Mononuclear cell (primary cell): ENCODE measurements at regions not wholly inside any gene's neighbourhood (a gene's known extent, or its start where the extent isn't known, plus 50 kb on each side); places are given as distances from the start of the nearest gene placed in this dataset.

Experiments used
- H3K27me3 ChIP-seq: 2 replicates; pipeline ENCODE4 v1.6.0; 2011; ENCODE audit warnings: low read length, control low read depth; ENCODE audit not compliant: insufficient read depth
- H3K4me1 ChIP-seq: 2 replicates; pipeline ENCODE4 v1.5.1; 2011; ENCODE audit warnings: mild to moderate bottlenecking, low read length, control low read depth; ENCODE audit not compliant: insufficient read depth
- H3K4me3 ChIP-seq: 2 replicates; pipeline ENCODE4 v1.5.1; 2011; ENCODE audit warnings: mild to moderate bottlenecking, low read length, moderate library complexity
- H3K9me3 ChIP-seq: 2 replicates; pipeline ENCODE4 v1.5.1; 2011; ENCODE audit warnings: low read depth, mild to moderate bottlenecking, control low read depth, low read length

DNA sequence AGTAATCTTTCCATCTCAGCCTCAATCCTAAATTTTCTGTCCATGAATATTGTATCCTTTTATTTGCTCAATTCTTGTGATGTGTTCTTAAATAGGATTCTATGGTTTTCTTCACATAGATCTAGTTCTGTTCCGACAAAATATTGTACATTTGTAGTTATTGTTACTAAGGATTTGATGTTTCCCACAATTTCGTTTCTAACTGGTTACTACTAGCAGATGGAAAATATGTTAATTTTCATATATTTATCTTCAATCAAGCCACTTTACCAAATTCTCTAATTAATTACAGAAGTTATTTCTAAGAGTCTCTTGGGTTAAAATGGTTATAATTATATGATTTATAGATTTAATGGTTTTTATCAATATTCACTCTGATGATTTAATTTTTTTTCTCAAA is 60.3 kb downstream of the SEC61B start:
- Histone ChIP-seq H3K4me3 (no peak overlapping the region), H3K27me3 (no peaks in the 10 kb centered on the region), H3K4me1 (no peaks in the 10 kb centered on the region), H3K9me3 (no peaks in the 10 kb centered on the region)

DNA sequence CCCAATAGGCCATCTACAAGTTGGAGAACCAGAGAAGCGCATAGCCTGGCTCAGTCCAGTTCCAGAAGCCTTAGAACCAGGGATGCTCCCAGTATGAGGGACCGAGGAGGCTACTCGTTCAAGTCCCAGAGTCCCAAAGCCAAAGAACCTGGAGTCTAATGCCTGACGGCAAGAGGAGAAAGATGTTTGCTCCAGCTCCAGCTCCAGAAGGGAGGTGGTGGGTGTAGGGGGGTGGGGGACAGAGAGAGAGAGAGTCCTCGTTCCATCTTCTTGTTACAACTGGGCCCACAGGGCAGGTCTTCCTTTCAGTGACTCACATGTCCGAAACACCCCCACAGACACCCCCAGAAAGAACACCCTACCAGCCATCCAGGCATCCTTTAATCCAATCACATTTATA is 63.9 kb downstream of the SEC61B start:
- Histone ChIP-seq H3K4me1 (no peaks in the 10 kb centered on the region), H3K9me3 (no peaks in the 10 kb centered on the region), H3K4me3 (no peak overlapping the region), H3K27me3 (no peaks in the 10 kb centered on the region)

DNA sequence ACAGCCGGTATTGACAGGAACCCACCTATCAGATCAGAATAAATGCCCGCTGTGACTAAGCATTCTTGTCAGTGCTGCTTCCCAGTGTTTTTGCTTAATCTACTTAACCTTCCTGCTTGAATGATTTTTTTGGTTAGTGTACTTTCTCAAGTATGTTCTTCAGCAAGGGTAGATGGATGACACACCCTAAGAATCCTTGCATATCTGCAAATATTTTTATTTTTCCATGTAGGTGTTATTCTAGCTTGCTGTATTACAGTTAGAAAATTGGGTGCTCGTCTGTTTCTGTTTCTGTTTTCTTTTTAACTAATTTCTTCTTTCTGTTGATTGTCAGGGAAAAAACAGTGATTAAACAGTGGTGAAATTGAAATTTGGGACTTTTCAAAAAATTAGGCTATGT is 64.5 kb downstream of the SEC61B start:
- Histone ChIP-seq H3K4me3 (no peak overlapping the region), H3K27me3 (no peaks in the 10 kb centered on the region), H3K4me1 (no peaks in the 10 kb centered on the region), H3K9me3 (no peaks in the 10 kb centered on the region)

DNA sequence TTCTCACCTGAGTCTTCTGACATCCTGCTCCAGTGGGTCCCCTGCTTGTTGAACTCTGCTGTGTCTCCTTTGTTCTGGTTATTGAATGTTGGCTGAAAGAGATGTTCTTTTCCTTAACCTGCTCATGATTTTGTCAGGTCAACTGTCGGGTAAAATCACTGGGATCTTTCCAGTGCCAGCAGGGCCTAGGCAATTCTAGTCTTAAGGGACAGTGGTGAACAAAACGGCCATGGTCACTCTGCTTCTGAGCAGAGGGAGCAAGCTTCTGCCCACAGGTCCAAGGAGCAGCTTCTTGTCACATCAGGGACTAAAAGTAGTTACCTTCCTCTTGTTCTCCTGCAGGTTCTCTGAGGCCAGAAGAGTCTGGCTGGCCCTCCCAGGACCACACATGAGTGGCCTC is 65.6 kb downstream of the SEC61B start:
- H3K9me3 ChIP-seq: no peaks in the 10 kb centered on the region

DNA sequence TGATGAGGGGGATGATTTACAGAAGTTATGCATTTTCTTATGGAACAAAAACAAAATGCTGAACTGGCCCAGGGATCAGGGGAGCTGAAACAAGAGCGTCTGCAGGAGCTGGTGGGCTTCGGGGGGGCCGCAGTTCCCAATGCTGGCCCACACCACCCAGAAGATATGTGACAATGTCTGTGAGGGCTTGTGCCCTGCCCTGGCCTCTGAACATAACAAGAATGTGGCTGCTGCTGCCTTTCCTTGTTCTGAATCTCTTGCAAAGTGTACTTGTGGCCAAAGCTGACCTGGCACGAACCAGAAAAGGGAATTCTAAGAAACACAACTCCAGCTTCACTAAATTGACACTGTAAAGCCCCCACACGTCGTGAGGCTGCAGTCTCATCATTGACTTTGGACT is 66.7 kb downstream of the SEC61B start:
- Histone ChIP-seq H3K4me1 (no peaks in the 10 kb centered on the region), H3K9me3 (no peaks in the 10 kb centered on the region), H3K27me3 (no peaks in the 10 kb centered on the region), H3K4me3 (no peak overlapping the region)

More for the DNA sequence above, 65.6 kb downstream of the SEC61B start:
- H3K27me3 ChIP-seq: no peaks in the 10 kb centered on the region
- no peak overlapping the region for H3K4me3 ChIP-seq
- H3K4me1 ChIP-seq: no peaks in the 10 kb centered on the region

DNA sequence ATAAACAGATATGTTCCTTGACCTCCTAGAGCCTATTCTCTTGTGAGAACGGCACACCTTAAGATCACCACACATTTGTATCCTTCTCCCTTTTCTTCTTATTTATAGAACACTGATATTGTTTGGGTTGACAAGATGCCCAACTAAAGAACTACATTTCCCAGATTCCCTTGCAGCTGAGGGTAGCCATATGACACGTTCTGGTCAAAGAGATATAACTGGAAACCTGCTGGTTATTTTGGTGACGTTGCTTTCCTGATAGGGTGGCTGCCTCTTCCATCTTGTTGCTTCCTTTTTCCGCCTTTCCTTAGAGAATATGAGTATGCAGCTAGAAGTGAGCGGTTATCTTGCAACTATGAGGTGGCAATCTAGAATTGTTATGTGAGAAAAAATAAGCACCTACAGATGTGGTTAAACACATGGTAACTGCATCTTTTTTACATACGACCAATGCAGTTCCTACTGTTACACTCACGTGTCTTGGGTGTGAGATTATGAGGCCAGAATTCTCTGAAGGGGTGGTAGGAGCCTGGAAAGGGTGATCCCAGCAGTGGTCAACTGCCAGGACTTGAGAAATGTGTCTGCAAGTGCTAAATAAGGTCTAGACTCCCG is 72.9 kb downstream of the SEC61B start:
- H3K27me3 ChIP-seq: no peaks in the 10 kb centered on the region
- no peaks in the 10 kb centered on the region for H3K4me1 ChIP-seq
- no peak overlapping the region for H3K4me3 ChIP-seq
- no peaks in the 10 kb centered on the region for H3K9me3 ChIP-seq

DNA sequence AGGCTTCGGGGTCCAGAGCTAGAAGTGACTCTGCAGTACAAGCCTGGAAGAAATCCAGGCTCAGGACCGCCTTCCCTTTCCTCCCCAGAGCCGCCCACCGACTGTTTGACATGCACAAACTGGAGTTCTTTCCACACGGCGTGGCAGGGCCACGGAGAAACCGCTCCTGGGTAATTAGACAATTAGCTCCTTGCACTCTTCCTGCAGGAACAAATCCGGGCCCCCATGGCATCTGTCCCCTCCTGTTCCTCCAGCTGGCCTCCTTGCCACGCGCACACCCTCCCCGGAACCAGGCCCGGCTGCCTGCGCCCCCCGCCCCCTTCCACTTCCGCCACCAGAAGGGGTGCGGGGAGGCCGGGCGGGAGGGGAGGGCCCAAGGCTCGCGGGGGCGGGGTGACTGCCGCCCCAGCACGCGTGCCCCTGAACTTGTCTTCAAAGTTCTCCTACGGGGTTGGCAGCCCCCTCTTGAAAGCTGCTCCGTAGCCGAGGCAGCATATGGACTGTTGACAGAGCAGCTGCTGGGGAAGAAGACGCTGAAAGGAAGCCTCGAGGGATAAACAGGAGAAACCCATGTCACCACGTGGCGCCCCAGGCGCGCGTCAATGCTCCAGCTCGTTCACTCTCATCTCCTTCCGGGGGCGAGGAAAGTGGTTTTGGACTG is 74.3 kb downstream of the SEC61B start:
- H3K9me3 ChIP-seq: no peaks in the 10 kb centered on the region
- H3K4me1 ChIP-seq: no peaks in the 10 kb centered on the region
- no peak overlapping the region for H3K4me3 ChIP-seq
- H3K27me3 ChIP-seq: no peaks in the 10 kb centered on the region

DNA sequence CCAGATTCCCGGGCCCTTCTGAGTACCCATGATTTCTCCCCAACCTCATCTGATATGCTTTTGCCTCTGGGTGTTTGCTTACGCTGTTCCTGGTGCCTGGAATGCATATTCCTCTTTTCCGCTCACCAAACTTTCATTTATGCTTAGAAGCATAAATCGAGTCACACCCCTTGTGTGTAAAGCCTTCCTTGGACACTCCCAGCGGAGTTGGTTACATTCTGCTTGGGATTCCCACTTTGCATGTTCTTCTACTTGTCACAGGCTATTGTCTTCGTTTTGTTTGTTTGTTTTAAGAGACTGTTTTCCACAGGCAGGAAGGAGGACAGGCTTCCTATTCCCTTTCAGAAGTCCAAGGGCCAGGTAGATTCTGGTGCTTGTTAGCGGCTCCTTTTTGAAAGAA is 76.5 kb downstream of the SEC61B start:
- H3K4me1 ChIP-seq: no peaks in the 10 kb centered on the region
- H3K4me3 ChIP-seq: no peak overlapping the region
- H3K27me3 ChIP-seq: no peaks in the 10 kb centered on the region
- H3K9me3 ChIP-seq: no peaks in the 10 kb centered on the region

DNA sequence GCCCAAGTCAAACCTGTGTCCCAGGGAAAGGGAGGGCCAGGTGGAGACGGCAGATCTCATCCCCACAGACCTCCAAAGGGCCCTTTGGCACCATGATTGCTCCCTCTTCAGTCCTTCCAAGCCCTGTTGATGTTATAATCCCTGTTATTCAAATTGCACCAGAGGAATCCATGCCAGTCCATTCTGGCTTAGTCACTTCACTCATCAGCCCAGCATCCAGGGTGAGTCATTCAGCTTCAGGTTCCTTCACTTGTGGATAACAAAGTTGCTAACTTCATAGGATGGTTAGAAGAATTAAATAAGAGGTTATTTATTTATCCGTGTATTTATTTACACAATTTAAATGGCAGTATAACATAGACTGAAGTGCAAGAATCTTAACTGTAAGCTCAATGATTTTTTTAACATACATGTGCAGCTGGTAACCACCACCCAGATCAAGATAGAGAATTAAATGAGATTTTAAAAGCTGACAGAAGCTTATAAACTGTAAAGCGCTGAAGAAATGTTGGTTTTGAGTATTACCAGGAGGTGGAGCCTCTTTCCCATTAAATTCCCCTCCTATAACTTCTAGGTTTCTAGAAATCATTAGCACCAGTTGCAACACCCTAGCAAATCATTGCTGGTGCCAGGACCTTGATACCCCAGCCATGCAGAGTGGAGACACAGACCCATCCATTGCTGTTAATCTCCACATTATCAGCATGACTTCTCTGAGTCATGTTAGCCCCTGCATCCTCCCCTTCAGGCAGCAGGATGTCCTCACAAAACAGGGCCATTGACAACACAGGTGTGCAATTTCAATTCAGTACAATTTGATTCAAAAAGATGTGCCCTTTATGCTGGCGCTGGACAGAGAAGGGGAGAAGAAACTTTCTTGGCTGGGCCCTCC is 77.4 kb downstream of the SEC61B start:
- H3K9me3 ChIP-seq: no peaks in the 10 kb centered on the region
- no peaks in the 10 kb centered on the region for H3K4me1 ChIP-seq
- no peak overlapping the region for H3K4me3 ChIP-seq
- H3K27me3 ChIP-seq: no peaks in the 10 kb centered on the region

DNA sequence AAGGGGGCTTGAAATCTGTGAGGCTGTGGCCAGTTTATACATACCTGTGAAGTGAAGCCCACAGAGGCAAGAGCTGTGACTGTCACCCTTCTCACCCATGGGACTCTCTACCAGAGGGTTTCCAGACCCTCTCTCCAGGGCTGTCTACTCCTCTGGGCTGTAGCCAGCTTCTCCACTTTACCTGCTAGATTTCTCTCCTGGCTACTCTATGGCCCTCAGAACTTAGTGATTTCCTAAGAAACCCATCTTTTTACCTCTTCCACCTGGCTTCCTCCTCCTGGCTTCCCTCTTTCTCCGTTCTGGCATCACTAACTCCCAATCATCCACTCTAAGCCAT is 78.0 kb downstream of the SEC61B start:
- Histone ChIP-seq H3K4me3 (no peak overlapping the region), H3K9me3 (no peaks in the 10 kb centered on the region), H3K4me1 (no peaks in the 10 kb centered on the region), H3K27me3 (no peaks in the 10 kb centered on the region)

DNA sequence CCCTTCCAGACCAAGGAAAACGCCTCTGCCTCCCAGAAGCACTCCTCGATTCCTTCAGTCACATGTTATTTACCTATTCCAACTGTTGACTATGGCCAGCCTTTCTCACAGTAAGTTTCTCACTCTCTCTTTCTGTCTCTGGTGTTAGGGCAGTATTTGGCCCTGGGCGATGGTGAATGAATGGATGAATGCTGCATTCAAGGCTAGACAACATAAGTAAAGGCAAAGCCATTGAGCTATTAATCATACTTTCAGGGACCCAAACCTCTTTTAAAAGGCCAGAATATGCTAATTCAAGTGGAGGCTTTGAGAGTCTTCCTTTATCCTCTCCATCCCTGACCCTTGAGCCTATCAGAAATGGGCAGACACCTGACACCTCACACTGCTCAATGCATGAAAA is 78.5 kb downstream of the SEC61B start:
- no peaks in the 10 kb centered on the region for H3K27me3 ChIP-seq
- no peaks in the 10 kb centered on the region for H3K4me1 ChIP-seq
- H3K4me3 ChIP-seq: no peak overlapping the region
- no peaks in the 10 kb centered on the region for H3K9me3 ChIP-seq

DNA sequence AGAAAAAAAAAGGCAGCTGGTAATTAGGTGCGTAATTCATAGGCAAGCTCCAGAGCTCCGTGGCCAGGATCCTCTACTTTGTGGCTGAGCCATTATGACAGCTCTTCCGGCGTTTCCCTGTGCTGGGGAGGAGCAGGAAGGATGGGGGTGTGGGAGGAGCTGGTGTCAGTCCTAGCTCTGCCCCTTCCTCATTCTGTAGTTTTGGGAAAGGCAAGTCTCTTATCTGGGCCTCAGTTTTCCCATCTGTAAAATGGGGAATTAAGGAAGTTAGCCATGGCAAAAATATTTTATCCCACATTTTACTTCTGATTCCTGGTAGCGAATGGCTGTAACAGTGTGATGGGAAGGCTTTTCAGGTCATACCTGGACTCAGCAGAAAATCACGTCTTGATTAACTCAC is 81.1 kb downstream of the SEC61B start:
- no peaks in the 10 kb centered on the region for H3K4me1 ChIP-seq
- no peaks in the 10 kb centered on the region for H3K9me3 ChIP-seq
- no peaks in the 10 kb centered on the region for H3K27me3 ChIP-seq
- H3K4me3 ChIP-seq: no peak overlapping the region

DNA sequence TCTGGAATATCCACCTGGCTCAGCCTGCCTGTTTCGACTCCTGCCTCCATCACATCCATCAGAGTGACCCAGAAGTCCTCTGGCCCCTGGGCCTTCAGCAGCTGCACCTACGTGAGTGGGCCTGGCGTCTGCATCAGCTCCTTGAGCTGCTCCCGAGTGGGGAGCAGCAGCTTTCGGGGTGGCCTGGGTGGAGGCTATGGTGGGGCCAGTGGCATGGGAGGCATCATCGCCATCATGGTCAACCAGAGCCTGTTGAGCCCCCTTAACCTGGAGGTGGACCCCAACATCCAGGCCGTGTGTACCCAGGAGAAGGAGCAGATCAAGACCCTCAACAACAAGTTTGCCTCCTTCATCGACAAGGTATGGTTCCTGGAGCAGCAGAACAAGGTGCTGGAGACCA is 83.0 kb downstream of the SEC61B start:
- Histone ChIP-seq H3K27me3 (no peaks in the 10 kb centered on the region), H3K9me3 (no peaks in the 10 kb centered on the region), H3K4me3 (no peak overlapping the region), H3K4me1 (no peaks in the 10 kb centered on the region)

DNA sequence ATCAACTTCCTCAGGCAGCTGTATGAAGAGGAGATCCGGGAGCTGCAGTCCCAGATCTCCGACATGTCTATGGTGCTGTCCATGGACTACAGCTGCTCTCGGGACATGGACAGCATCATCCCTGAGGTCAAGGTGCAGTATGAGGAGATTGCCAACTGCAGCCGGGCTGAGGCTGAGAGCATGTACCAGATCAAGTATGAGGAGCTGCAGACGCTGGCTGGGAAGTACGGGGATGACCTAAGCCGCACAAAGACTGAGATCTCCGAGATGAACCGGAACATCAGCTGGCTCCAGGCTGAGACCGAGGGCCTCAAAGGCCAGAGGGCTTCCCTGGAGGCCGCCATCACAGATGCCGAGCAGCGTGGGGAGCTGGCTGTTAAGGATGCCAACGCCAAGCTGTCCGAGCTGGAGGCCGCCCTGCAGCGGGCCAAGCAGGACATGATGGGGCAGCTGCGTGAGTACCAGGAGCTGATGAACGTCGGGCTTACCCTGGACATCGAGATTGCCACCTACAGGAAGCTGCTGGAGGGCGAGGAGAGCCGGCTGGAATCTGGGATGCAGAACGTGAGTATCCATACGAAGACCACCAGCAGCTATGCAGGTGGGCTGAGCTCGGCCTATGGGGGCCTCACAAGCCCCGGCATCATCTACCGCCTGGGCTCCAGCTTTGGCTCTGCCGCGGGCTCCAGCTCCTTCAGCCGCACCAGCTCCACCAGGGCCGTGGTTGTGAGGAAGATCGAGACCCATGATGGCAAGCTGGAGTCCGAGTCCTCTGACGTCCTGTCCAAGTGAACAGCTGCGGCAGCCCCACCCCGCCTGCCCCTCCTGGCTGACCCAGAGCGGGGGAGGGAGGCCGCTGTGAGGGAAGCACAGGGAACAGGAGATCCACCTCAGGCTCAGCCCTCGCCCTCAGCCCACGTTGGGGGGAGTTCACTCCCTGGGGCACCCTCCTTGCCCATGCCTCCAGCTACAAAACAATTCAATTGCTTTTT is 84.0 kb downstream of the SEC61B start:
- H3K4me1 ChIP-seq: no peaks in the 10 kb centered on the region
- no peaks in the 10 kb centered on the region for H3K9me3 ChIP-seq
- H3K27me3 ChIP-seq: no peaks in the 10 kb centered on the region
- H3K4me3 ChIP-seq: no peak overlapping the region

DNA sequence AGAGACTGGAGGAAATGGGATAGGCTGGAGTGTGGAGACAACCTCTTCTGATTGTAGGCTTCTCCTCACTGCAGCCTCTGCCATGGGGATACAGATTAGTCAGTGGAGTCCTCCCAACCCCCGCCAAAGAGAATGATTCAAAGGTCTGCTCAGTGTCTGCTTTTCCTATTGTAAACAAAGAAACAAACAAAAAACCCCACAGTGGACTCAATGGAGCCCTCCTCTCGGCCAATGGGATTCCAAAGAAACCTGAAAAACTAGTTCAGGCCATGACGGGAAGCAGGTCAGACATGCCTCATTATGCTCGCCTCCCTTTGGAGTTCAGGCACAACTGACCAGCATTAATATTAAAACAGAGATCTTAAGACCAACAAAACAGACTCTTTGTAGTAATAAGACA is 85.8 kb downstream of the SEC61B start:
- Histone ChIP-seq H3K9me3 (no peaks in the 10 kb centered on the region), H3K27me3 (no peaks in the 10 kb centered on the region), H3K4me3 (no peak overlapping the region), H3K4me1 (no peaks in the 10 kb centered on the region)
